Prostate gland (tissue), 2 donors: ENCODE measurements at regions not wholly inside any gene's neighbourhood (a gene's known extent, or its start where the extent isn't known, plus 50 kb on each side); places are given as distances from the start of the nearest gene placed in this dataset.
"Not testable (repeated sequence)": the region's sequence is repeated elsewhere in the genome, so short reads cannot be mapped to it uniquely, and the experiment has no call there.

Experiments used
- DNase-seq: peaks from one replicate; pipeline ENCODE4 v3.0.0-alpha.2; 2019; ENCODE audit warnings: low spot score
- H3K27ac ChIP-seq, 2 donors: fragments of 200-600 bp; sonication (generic); 2 replicates each; pipeline ENCODE4 v1.5.1; 2017 to 2019
- H3K27me3 ChIP-seq: fragments of 200-600 bp; sonication (generic); replicated peaks from 2 replicates; pipeline ENCODE4 v1.5.1; 2019; ENCODE audit not compliant: insufficient read depth
- H3K36me3 ChIP-seq, 2 donors: fragments of 200-600 bp; sonication (generic); 1 replicate in 1 of 2; 2 replicates in 1 of 2; pipeline versions ENCODE4 v1.5.1 to v1.8.1; 2017 to 2019
- H3K4me1 ChIP-seq: fragments of 200-600 bp; sonication (generic); replicated peaks from 2 replicates; pipeline ENCODE4 v1.5.1; 2019
- H3K4me3 ChIP-seq, 2 donors: fragments of 200-600 bp; sonication (generic); 2 replicates each; pipeline ENCODE4 v1.5.1; 2017 to 2019
- H3K9me3 ChIP-seq: fragments of 200-600 bp; sonication (generic); 2 replicates; pipeline ENCODE4 v1.5.1; 2017
- POLR2A ChIP-seq: fragments of 450-650 bp; IDR thresholded peaks from one replicate; pipeline ENCODE4 v1.6.1; 2016; ENCODE audit warnings: antibody characterized with exemption, mild to moderate bottlenecking
- POLR2AphosphoS5 ChIP-seq: sonication (generic); formaldehyde crosslinking; IDR thresholded peaks from one replicate; pipeline ENCODE4 v1.6.1; 2017; ENCODE audit warnings: antibody characterized with exemption
- WGBS: methylation state at CpG from one replicate; pipeline ENCODE4 v1.1.5; 2018; 5-methylcytosine and 5-hydroxymethylcytosine counted together
- intact Hi-C: fragments of 100-400 bp; cut with DNase I; formaldehyde crosslinking; loops from one replicate; pipeline ENCODE4 v1.14.2; 2022
- TF ChIP-seq, protein P1 (sequence below), 4 experiments: fragments of 200-600 bp in 2 of 4; fragments of 450-650 bp in 2 of 4; sonication (generic) in 2 of 4; IDR thresholded peaks; 1 replicate in 3 of 4; 2 replicates in 1 of 4; pipeline ENCODE4 v1.5.1; 2016 to 2019; ENCODE audit warnings: antibody characterized with exemption in 4 of 4, mild to moderate bottlenecking in 2 of 4, moderate library complexity in 2 of 4

DNA sequence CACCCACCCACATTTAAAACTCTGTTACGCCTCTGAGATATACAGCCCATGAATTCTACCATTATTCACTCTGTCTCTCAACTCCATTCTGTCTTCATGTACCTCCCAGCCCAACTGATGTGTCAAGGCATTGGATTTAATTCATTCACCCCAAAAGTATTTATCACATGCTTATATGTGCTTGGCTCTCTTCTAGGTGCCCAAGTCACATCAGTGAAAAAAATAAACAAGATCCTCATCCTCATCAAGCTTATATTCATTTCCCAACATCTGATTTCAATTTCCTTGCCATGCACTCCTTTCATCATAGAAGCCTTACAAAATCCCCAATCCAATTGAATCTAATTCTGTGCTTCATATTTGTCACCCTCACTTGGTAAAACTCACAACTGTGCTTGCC, 967.6 kb downstream of the LTN1 start:
- DNase-seq, result no peak
- H3K36me3 ChIP-seq, result no peaks in the 10 kb centered on the region
- no peaks in the 10 kb centered on the region for H3K9me3 ChIP-seq
- H3K27me3 ChIP-seq, result no peaks in the 10 kb centered on the region
- intact Hi-C loops, result no loop called here
- no peaks in the 10 kb centered on the region for H3K4me1 ChIP-seq
- WGBS, result 97% methylated on average over 1 of the region's 1 CpG
- H3K27ac ChIP-seq, result no peak overlapping the region
- TF ChIP-seq POLR2A, result no peak
- TF ChIP-seq, protein P1, sequence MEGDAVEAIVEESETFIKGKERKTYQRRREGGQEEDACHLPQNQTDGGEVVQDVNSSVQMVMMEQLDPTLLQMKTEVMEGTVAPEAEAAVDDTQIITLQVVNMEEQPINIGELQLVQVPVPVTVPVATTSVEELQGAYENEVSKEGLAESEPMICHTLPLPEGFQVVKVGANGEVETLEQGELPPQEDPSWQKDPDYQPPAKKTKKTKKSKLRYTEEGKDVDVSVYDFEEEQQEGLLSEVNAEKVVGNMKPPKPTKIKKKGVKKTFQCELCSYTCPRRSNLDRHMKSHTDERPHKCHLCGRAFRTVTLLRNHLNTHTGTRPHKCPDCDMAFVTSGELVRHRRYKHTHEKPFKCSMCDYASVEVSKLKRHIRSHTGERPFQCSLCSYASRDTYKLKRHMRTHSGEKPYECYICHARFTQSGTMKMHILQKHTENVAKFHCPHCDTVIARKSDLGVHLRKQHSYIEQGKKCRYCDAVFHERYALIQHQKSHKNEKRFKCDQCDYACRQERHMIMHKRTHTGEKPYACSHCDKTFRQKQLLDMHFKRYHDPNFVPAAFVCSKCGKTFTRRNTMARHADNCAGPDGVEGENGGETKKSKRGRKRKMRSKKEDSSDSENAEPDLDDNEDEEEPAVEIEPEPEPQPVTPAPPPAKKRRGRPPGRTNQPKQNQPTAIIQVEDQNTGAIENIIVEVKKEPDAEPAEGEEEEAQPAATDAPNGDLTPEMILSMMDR (IDR thresholded peaks at IDR 0.05), result no peak
- TF ChIP-seq POLR2AphosphoS5, result no peak
- no peak overlapping the region for H3K4me3 ChIP-seq

DNA sequence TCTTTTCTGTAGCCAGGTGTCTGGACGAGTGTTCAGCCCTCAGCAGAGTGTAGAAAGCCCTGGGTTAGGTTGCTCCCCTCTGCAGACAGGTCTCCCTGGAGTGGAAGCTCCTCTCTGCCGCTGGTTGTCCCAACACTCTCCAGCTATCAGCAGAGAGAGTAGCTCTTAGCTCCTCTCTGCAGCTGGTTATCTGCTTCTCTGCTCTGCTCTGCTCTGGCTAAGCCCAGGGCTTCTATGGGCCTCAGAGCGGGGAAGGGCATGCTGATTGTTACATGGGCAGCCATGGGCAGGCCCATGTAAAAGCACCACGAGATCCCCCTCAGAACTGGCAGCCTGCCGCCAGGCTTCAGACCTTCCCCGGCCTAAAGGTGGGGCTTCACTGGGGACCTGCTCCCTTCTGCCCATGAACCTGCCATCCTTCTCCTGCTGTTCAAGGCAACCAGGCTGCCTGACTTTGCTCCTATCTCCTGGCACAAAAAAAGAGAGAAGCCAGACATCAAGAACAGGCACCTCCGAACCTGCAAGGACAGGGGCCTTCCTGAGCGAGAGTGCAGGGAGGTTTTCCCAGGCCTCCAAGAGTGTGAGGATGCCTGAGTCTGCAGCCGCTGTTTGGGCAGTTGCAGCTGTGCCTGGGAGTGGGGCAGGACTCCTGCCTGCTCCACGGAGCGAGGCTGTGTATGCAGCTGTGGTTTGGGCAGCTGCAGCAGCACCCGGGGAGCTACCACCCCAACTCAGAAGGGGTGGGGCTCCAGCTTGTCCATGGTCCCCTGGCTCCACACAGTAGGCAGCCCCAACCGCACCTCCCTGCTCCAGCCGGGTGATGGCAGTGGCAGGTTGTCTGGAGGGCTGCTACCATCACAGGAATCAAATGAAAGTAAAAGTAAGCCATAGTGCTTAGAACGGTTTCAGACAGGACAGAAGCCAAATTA, 973.7 kb downstream of the LTN1 start:
- intact Hi-C loops, result no loop called here
- no peak for DNase-seq
- TF ChIP-seq POLR2AphosphoS5, result no peak
- TF ChIP-seq POLR2A, result no peak
- TF ChIP-seq, protein P1 (IDR thresholded peaks at IDR 0.05), result no peak

DNA sequence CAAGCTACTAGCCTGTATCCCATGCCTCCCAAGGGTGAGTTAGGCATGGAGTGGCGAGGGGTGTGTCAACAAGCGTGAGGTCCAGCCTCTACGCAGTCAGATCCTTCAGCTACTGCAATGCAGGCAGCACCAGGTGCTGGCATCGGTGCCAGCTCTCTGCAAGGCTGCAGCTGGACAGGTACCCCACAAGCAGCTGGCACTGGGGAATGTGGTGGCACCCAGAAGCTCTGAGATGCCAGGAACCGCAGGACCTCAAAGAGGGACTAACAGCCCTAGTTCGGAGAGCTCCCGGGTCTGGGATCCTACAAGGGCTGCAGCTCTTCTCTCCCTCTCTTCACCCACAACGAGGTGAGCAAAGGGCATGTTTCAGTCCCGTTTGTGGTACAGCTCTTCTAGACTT, 974.5 kb downstream of the LTN1 start:
- TF ChIP-seq POLR2A (no peak), POLR2AphosphoS5 (no peak)
- TF ChIP-seq, protein P1 (IDR thresholded peaks at IDR 0.05), result no peak
- DNase-seq, result no peak
- Histone ChIP-seq H3K27me3 (no peaks in the 10 kb centered on the region), H3K9me3 (no peaks in the 10 kb centered on the region), H3K4me1 (no peaks in the 10 kb centered on the region), H3K27ac (no peak overlapping the region), H3K36me3 (no peaks in the 10 kb centered on the region), H3K4me3 (no peak overlapping the region)
- 96% methylated on average over 9 of the region's 9 CpGs for WGBS
- intact Hi-C loops, result no loop called here

More for the DNA sequence above, 973.7 kb downstream of the LTN1 start:
- no peak overlapping the region for H3K27ac ChIP-seq
- no peaks in the 10 kb centered on the region for H3K27me3 ChIP-seq
- 81% methylated on average over 15 of the region's 15 CpGs for WGBS
- no peaks in the 10 kb centered on the region for H3K4me1 ChIP-seq
- no peaks in the 10 kb centered on the region for H3K36me3 ChIP-seq
- no peak overlapping the region for H3K4me3 ChIP-seq
- no peaks in the 10 kb centered on the region for H3K9me3 ChIP-seq

DNA sequence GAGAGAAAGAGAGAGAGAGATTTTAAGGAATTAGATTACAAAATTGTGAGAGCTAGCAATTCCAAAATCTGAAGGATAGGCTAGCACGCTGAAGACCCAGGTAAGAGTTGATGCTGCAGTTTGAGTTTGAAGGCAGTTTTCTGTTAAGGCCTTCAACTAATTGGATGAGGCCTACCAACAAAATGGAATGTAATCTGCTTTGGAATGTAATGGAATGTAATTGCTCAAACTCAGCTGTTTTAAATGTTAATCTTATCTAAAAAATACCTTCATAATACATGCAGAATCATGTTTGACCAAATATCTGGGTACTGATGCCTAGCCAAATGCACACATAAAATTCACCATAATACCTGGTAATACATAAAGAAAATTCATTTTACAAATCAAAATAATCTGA, 976.1 kb downstream of the LTN1 start:
- no peak overlapping the region for H3K27ac ChIP-seq
- TF ChIP-seq POLR2A (no peak), POLR2AphosphoS5 (no peak)
- TF ChIP-seq, protein P1 (IDR thresholded peaks at IDR 0.05), result no peak
- intact Hi-C loops, result no loop called here
- H3K4me1 ChIP-seq, result no peaks in the 10 kb centered on the region
- no peaks in the 10 kb centered on the region for H3K27me3 ChIP-seq
- WGBS, result 95% methylated on average over 1 of the region's 1 CpG
- no peak overlapping the region for H3K4me3 ChIP-seq
- H3K36me3 ChIP-seq, result no peaks in the 10 kb centered on the region
- H3K9me3 ChIP-seq, result no peaks in the 10 kb centered on the region
- DNase-seq, result no peak

DNA sequence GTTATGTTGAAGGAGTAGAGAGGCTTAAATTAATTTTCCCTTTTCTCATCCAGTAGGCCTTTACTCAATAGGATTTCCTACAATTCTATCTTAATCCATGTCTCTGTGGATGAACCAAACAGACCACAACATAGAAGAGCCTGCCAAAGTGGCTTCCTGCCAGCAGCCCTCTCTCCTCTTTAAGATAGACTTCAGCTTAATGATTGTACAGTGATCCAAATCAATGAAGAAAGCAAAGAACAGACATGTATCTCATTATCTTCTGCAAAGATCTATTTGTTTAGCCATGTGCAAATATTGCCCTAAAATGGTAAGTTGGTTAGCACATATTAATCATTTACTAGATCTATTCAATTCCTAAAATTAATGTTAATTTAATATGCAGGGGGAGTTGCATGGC, 979.6 kb downstream of the LTN1 start:
- H3K9me3 ChIP-seq, H3K27ac ChIP-seq, H3K36me3 ChIP-seq, H3K4me3 ChIP-seq, intact Hi-C loops, H3K4me1 ChIP-seq, DNase-seq, H3K27me3 ChIP-seq: not testable (repeated sequence)

DNA sequence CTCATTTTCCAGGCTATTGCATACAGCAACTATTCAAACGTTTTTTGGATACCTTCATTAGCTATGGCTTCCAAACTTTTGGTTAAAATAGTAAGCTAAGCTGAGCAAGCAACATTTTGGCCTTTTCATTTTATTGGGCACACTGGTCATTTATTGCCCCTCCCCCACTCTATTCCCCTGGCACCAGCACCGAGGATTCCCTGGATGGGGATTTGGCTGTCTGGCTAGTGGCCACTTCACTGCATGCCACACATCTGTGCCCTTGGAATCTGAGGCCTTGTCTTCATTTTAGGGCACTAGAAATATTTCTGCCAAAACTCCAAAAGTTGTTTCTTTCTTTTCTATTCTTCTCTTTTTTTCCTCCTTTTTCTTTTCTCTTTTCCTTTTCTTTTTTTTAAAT, 980.7 kb downstream of the LTN1 start:
- intact Hi-C loops, H3K4me3 ChIP-seq, H3K27ac ChIP-seq, H3K4me1 ChIP-seq, H3K36me3 ChIP-seq, H3K9me3 ChIP-seq, DNase-seq, H3K27me3 ChIP-seq: not testable (repeated sequence)
- 12% methylated on average over 2 of the region's 2 CpGs for WGBS

DNA sequence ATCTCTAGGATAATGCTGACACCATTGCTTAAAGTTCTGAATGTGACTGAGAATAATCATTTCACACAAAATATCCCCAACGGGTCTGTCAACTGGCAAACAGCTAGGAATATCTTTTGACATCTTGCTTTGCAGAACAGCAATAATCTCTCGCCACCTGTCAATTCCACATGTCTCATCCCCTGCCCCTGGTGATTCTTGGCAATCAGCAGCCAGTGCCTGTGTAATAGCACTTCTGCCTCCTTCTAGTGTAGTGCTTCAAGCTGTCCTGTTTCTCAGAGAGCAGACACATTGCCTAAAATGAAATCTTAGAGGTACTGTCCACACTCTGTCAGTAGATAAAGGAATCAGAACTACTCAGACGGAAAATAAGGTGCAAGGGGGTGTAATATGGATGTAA, 984.4 kb downstream of the LTN1 start:
- intact Hi-C loops, H3K4me1 ChIP-seq, H3K9me3 ChIP-seq, H3K4me3 ChIP-seq, DNase-seq, H3K27me3 ChIP-seq, H3K36me3 ChIP-seq, H3K27ac ChIP-seq: not testable (repeated sequence)
- WGBS, result 80% methylated on average over 3 of the region's 3 CpGs

DNA sequence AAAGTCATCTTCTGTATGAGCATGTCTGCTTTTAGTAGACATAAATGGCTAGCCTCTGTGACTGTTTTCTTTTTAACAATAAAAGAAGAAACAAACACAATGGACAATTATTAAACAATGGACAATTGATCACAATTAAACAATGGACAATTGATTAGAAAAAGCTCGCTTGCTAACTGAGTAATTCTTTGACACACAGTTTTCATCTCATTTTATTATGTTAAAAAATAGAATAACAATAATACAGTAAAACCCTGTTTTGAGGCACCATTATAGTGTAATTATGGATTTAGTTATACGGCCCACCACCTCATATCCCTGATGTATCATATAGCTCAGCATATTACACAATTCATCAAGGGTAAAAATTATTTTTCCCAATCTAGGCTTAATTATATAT, 989.0 kb downstream of the LTN1 start:
- H3K9me3 ChIP-seq, H3K36me3 ChIP-seq, H3K27ac ChIP-seq, H3K4me1 ChIP-seq, intact Hi-C loops, H3K4me3 ChIP-seq, H3K27me3 ChIP-seq, DNase-seq: not testable (repeated sequence)
- WGBS, result 93% methylated on average over 2 of the region's 2 CpGs
